ENCODE measurements at regions not wholly inside any gene's neighbourhood (a gene's known extent, or its start where the extent isn't known, plus 50 kb on each side); places are given as distances from the start of the nearest gene placed in this dataset.

DNA sequence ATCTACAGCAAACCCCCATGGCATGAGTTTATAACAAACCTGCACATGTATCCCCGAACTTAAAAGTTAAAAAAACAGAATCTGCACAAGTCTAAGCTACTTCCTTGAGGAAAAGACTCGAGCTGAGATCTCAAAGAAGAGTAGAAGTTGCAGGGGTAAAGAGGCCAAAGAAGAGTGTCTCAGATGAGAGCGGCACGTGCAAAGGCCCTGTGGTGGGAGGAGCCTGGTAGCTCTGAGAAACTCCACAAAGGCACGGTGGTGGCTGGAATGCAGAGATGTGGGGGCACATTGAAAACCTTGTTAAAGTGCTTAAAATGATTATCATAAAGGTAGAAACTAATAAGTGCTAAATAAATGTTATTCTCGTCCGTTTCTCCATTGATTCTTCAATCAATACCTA lies 103.2 kb upstream of the GRK3 start:
- TF ChIP-seq TCF4 (CRISPR knock-in tag; IDR thresholded peaks at IDR 0.05; ENCODE audit: borderline replicate concordance) = no peak
- no peak for TF ChIP-seq ZFP30 (CRISPR knock-in tag; IDR thresholded peaks at IDR 0.05)
- no peak for TF ChIP-seq ZNF8 (CRISPR knock-in tag; IDR thresholded peaks at IDR 0.05)
- TF ChIP-seq, protein P1, sequence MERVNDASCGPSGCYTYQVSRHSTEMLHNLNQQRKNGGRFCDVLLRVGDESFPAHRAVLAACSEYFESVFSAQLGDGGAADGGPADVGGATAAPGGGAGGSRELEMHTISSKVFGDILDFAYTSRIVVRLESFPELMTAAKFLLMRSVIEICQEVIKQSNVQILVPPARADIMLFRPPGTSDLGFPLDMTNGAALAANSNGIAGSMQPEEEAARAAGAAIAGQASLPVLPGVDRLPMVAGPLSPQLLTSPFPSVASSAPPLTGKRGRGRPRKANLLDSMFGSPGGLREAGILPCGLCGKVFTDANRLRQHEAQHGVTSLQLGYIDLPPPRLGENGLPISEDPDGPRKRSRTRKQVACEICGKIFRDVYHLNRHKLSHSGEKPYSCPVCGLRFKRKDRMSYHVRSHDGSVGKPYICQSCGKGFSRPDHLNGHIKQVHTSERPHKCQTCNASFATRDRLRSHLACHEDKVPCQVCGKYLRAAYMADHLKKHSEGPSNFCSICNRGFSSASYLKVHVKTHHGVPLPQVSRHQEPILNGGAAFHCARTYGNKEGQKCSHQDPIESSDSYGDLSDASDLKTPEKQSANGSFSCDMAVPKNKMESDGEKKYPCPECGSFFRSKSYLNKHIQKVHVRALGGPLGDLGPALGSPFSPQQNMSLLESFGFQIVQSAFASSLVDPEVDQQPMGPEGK (CRISPR knock-in tag; IDR thresholded peaks at IDR 0.05; ENCODE audit: borderline replicate concordance) = no peak
- no peak for TF ChIP-seq ARNTL (CRISPR knock-in tag; IDR thresholded peaks at IDR 0.05; ENCODE audit: borderline replicate concordance, low read depth)
- no peak for TF ChIP-seq RARB (CRISPR knock-in tag; IDR thresholded peaks at IDR 0.05)
- TF ChIP-seq, protein P2, sequence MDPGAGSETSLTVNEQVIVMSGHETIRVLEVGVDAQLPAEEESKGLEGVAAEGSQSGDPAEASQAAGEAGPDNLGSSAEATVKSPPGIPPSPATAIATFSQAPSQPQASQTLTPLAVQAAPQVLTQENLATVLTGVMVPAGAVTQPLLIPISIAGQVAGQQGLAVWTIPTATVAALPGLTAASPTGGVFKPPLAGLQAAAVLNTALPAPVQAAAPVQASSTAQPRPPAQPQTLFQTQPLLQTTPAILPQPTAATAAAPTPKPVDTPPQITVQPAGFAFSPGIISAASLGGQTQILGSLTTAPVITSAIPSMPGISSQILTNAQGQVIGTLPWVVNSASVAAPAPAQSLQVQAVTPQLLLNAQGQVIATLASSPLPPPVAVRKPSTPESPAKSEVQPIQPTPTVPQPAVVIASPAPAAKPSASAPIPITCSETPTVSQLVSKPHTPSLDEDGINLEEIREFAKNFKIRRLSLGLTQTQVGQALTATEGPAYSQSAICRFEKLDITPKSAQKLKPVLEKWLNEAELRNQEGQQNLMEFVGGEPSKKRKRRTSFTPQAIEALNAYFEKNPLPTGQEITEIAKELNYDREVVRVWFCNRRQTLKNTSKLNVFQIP (CRISPR knock-in tag; IDR thresholded peaks at IDR 0.05; ENCODE audit: borderline replicate concordance, low read depth) = no peak
- TF ChIP-seq, protein P3, sequence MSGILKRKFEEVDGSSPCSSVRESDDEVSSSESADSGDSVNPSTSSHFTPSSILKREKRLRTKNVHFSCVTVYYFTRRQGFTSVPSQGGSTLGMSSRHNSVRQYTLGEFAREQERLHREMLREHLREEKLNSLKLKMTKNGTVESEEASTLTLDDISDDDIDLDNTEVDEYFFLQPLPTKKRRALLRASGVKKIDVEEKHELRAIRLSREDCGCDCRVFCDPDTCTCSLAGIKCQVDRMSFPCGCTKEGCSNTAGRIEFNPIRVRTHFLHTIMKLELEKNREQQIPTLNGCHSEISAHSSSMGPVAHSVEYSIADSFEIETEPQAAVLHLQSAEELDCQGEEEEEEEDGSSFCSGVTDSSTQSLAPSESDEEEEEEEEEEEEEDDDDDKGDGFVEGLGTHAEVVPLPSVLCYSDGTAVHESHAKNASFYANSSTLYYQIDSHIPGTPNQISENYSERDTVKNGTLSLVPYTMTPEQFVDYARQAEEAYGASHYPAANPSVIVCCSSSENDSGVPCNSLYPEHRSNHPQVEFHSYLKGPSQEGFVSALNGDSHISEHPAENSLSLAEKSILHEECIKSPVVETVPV (CRISPR knock-in tag; IDR thresholded peaks at IDR 0.05) = no peak
- no peak for TF ChIP-seq TOX (CRISPR knock-in tag; IDR thresholded peaks at IDR 0.05; ENCODE audit: borderline replicate concordance)
- no peak for TF ChIP-seq PPARA (CRISPR knock-in tag; IDR thresholded peaks at IDR 0.05; ENCODE audit: borderline replicate concordance)
- TF ChIP-seq ZFP3 (CRISPR knock-in tag; IDR thresholded peaks at IDR 0.05) = no peak
- TF ChIP-seq BACH2 (CRISPR knock-in tag; IDR thresholded peaks at IDR 0.05; ENCODE audit: borderline replicate concordance) = no peak
- no peak for TF ChIP-seq ZNF70 (CRISPR knock-in tag; IDR thresholded peaks at IDR 0.05)
- TF ChIP-seq ESRRG (CRISPR knock-in tag; IDR thresholded peaks at IDR 0.05) = no peak
